ENCODE measurements at regions not wholly inside any gene's neighbourhood (a gene's known extent, or its start where the extent isn't known, plus 50 kb on each side); places are given as distances from the start of the nearest gene placed in this dataset.
A peak's percentile ranks its signal among the peaks of the same experiment; 100 is the strongest.

DNA sequence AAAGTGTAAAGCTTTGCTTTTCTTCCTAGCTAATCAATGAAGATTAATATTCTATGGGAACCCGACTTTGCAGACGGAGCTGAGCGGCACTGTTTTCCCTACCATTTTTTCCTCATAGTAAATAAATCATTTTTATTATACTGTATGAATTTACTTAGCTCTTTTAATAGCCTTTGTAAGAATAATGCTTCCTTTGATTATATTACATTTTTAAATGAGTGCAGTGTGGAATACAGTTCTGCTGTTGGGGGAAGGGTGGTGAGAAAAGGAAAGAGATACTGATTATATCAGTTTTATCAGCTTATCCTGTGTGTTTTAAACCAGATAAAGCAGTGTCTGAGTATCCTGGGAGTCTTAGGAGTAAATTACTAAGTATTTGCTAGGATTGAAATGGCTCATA, 221.4 kb upstream of the RBFOX1 start:
- no peaks in the 10 kb centered on the region for H3K4me1 Mint-ChIP-seq
- no peaks in the 10 kb centered on the region for H3K9me3 Mint-ChIP-seq
- H3K4me3 Mint-ChIP-seq, result peak overlapping the region in 1 of 3 experiments; percentile 28
- H3K27ac Mint-ChIP-seq, result peak overlapping the region in 1 of 3 experiments; percentile 22
- H3K27me3 Mint-ChIP-seq (ENCODE audit: low read depth), result no peaks in the 10 kb centered on the region
- no peaks in the 10 kb centered on the region for H3K36me3 Mint-ChIP-seq (ENCODE audit: low read depth)
- TF ChIP-seq, protein P1, sequence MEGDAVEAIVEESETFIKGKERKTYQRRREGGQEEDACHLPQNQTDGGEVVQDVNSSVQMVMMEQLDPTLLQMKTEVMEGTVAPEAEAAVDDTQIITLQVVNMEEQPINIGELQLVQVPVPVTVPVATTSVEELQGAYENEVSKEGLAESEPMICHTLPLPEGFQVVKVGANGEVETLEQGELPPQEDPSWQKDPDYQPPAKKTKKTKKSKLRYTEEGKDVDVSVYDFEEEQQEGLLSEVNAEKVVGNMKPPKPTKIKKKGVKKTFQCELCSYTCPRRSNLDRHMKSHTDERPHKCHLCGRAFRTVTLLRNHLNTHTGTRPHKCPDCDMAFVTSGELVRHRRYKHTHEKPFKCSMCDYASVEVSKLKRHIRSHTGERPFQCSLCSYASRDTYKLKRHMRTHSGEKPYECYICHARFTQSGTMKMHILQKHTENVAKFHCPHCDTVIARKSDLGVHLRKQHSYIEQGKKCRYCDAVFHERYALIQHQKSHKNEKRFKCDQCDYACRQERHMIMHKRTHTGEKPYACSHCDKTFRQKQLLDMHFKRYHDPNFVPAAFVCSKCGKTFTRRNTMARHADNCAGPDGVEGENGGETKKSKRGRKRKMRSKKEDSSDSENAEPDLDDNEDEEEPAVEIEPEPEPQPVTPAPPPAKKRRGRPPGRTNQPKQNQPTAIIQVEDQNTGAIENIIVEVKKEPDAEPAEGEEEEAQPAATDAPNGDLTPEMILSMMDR (IDR thresholded peaks at IDR 0.05; ENCODE audit: unreplicated experiment in 3 of 3), result no peak

DNA sequence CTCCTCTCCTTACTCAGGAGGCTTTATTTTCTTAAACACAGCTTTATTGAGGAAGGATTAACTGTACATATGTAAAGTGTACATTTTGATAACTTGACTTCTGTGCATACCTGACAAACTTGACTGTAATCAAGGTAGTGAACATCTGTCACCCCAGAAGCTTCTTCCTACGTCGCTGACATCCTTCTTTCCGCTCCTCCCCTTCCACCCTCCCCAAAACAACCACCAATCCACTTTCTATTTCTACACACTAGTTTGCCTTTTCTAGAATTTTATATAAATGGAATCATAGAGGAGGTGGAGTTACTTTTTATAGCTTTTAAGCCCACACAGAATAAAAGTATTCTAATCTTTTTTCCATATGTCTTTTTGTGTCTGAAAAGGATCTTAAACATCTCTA, 225.2 kb upstream of the RBFOX1 start:
- no peaks in the 10 kb centered on the region for H3K27me3 Mint-ChIP-seq (ENCODE audit: low read depth)
- no peak overlapping the region for H3K4me3 Mint-ChIP-seq
- H3K9me3 Mint-ChIP-seq, result no peaks in the 10 kb centered on the region
- no peak overlapping the region for H3K27ac Mint-ChIP-seq
- TF ChIP-seq, protein P1 (IDR thresholded peaks at IDR 0.05; ENCODE audit: unreplicated experiment in 3 of 3), result no peak
- no peaks in the 10 kb centered on the region for H3K4me1 Mint-ChIP-seq
- no peaks in the 10 kb centered on the region for H3K36me3 Mint-ChIP-seq (ENCODE audit: low read depth)

- Mint-ChIP-seq H3K27ac (no peak overlapping the region), H3K36me3 (ENCODE audit: low read depth) (no peaks in the 10 kb centered on the region), H3K27me3 (ENCODE audit: low read depth) (no peaks in the 10 kb centered on the region), H3K9me3 (no peaks in the 10 kb centered on the region), H3K4me3 (no peak overlapping the region), H3K4me1 (no peaks in the 10 kb centered on the region)
- TF ChIP-seq, protein P1 (IDR thresholded peaks at IDR 0.05; ENCODE audit: unreplicated experiment in 3 of 3), result no peak
These were observed 229.6 kb upstream of the RBFOX1 start for GRCh38 chr16:7103056-7103455.

GRCh38 chr16:7101054-7101453, 231.6 kb upstream of the RBFOX1 start:
- no peaks in the 10 kb centered on the region for H3K36me3 Mint-ChIP-seq (ENCODE audit: low read depth)
- H3K4me1 Mint-ChIP-seq, result peaks cover 10% of the 10 kb centered on the region
- H3K27me3 Mint-ChIP-seq (ENCODE audit: low read depth), result no peaks in the 10 kb centered on the region
- no peak overlapping the region for H3K4me3 Mint-ChIP-seq
- TF ChIP-seq, protein P1 (IDR thresholded peaks at IDR 0.05; ENCODE audit: unreplicated experiment in 3 of 3), result no peak
- H3K9me3 Mint-ChIP-seq, result no peaks in the 10 kb centered on the region
- H3K27ac Mint-ChIP-seq, result no peak overlapping the region

DNA sequence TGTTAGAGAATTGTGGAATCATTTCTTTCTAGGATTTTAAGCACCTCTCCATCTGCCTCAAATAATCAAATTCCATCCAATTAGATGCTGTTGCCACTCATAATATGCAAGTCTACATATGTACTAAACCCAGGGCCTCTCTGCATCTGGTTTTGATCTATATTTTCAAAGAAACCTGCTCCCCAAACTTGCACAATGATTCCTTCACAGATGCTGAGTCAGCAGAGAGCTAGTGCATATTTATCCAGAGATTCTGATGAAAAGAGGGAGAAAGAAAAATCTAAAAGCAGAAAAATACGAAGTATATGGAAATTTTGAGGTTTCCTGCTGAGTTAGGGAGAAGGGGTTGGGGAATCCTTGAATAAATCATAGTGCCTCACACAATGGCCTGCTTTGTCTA, 235.1 kb upstream of the RBFOX1 start:
- Mint-ChIP-seq H3K36me3 (ENCODE audit: low read depth) (no peaks in the 10 kb centered on the region), H3K4me1 (peaks cover 10% of the 10 kb centered on the region), H3K27me3 (ENCODE audit: low read depth) (no peaks in the 10 kb centered on the region)

DNA sequence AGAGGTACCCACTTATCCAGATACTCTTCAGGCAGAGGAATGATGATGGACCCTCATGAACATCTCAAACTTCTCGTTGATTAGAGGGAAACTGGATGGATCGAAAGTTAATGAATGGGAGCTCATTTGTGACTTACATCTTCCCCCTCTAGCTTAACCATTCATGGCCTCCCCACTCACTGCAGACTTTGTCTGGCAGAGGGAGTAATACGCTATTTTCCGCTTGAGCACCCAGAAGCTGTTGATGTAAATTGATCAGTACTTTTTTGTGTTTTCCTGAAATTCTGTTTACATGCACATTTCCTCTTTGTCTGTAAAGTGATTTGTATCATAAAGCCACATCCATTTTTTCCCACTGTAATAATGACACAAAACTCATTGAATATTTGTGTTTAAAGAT, 239.1 kb upstream of the RBFOX1 start:
- H3K9me3 Mint-ChIP-seq, result no peaks in the 10 kb centered on the region
- no peak overlapping the region for H3K4me3 Mint-ChIP-seq
- peaks cover 10% of the 10 kb centered on the region for H3K27me3 Mint-ChIP-seq (ENCODE audit: low read depth)
- peaks cover 24% of the 10 kb centered on the region for H3K4me1 Mint-ChIP-seq
- TF ChIP-seq, protein P1 (IDR thresholded peaks at IDR 0.05; ENCODE audit: unreplicated experiment in 3 of 3), result no peak
- H3K27ac Mint-ChIP-seq, result no peak overlapping the region
- no peaks in the 10 kb centered on the region for H3K36me3 Mint-ChIP-seq (ENCODE audit: low read depth)

More for the DNA sequence above, 235.1 kb upstream of the RBFOX1 start:
- Mint-ChIP-seq H3K4me3 (no peak overlapping the region), H3K27ac (peak overlapping the region in 2 of 3 experiments; percentile 20 to 67), H3K9me3 (no peaks in the 10 kb centered on the region)
- TF ChIP-seq, protein P1 (IDR thresholded peaks at IDR 0.05; ENCODE audit: unreplicated experiment in 3 of 3), result no peak

All from nephron (organoid).